ENCODE measurements at regions not wholly inside any gene's neighbourhood (a gene's known extent, or its start where the extent isn't known, plus 50 kb on each side); places are given as distances from the start of the nearest gene placed in this dataset.
A peak's percentile ranks its signal among the peaks of the same experiment; 100 is the strongest.
"Not testable (repeated sequence)": the region's sequence is repeated elsewhere in the genome, so short reads cannot be mapped to it uniquely, and the experiment has no call there.

- intact Hi-C loops (cut with DNase I); DNase-seq (ENCODE audit: low spot score): not testable (repeated sequence)
These were observed 689.3 kb downstream of the KCNJ18 start for GRCh38 chr17:22381589-22381988.

GRCh38 chr17:22383772-22384460, 691.6 kb downstream of the KCNJ18 start:
- intact Hi-C loops (cut with DNase I) = not testable (repeated sequence)

GRCh38 chr17:22384461-22384800, 692.1 kb downstream of the KCNJ18 start:
- intact Hi-C loops (cut with DNase I); DNase-seq (ENCODE audit: low spot score): not testable (repeated sequence)

More at GRCh38 chr17:22383772-22384460, 691.6 kb downstream of the KCNJ18 start:
- DNase-seq (ENCODE audit: low spot score) = not testable (repeated sequence)

- DNase-seq (ENCODE audit: low spot score); intact Hi-C loops (cut with DNase I): not testable (repeated sequence)
These were observed 706.1 kb downstream of the KCNJ18 start for GRCh38 chr17:22398446-22398845.

GRCh38 chr17:22399037-22399436, 706.7 kb downstream of the KCNJ18 start:
- intact Hi-C loops (cut with DNase I); DNase-seq (ENCODE audit: low spot score): not testable (repeated sequence)

- DNase-seq (ENCODE audit: low spot score); intact Hi-C loops (cut with DNase I): not testable (repeated sequence)
These were observed 712.8 kb downstream of the KCNJ18 start for GRCh38 chr17:22405080-22405479.

GRCh38 chr17:22409160-22409751, 716.9 kb downstream of the KCNJ18 start:
- peak; percentile 79 for DNase-seq (ENCODE audit: low spot score)
- intact Hi-C loops (cut with DNase I) = no loop called here

- intact Hi-C loops (cut with DNase I) = no loop called here
- DNase-seq (ENCODE audit: low spot score) = peak; percentile 57
These were observed 717.8 kb downstream of the KCNJ18 start for GRCh38 chr17:22410136-22410535.

- DNase-seq (ENCODE audit: low spot score) = peak; percentile 74
These were observed 719.0 kb downstream of the KCNJ18 start for GRCh38 chr17:22411185-22411784.

GRCh38 chr17:22435231-22435974, 743.1 kb downstream of the KCNJ18 start:
- intact Hi-C loops (cut with DNase I) = no loop called here
- DNase-seq (ENCODE audit: low spot score) = no peak

More at GRCh38 chr17:22411185-22411784, 719.0 kb downstream of the KCNJ18 start:
- intact Hi-C loops (cut with DNase I) = no loop called here

- intact Hi-C loops (cut with DNase I) = no loop called here
- DNase-seq (ENCODE audit: low spot score) = no peak
These were observed 749.5 kb downstream of the KCNJ18 start for GRCh38 chr17:22441776-22442175.

- DNase-seq (ENCODE audit: low spot score) = no peak
- intact Hi-C loops (cut with DNase I) = no loop called here
These were observed 750.7 kb downstream of the KCNJ18 start for GRCh38 chr17:22443061-22443460.

GRCh38 chr17:22453181-22453580, 760.9 kb downstream of the KCNJ18 start:
- intact Hi-C loops (cut with DNase I) = no loop called here
- DNase-seq (ENCODE audit: low spot score) = no peak

- intact Hi-C loops (cut with DNase I) = no loop called here
- no peak for DNase-seq (ENCODE audit: low spot score)
These were observed 762.0 kb downstream of the KCNJ18 start for GRCh38 chr17:22454070-22454999.

GRCh38 chr17:22459331-22459952, 767.1 kb downstream of the KCNJ18 start:
- intact Hi-C loops (cut with DNase I) = no loop called here
- no peak for DNase-seq (ENCODE audit: low spot score)

- intact Hi-C loops (cut with DNase I) = no loop called here
- DNase-seq (ENCODE audit: low spot score) = no peak
These were observed 767.6 kb downstream of the KCNJ18 start for GRCh38 chr17:22459953-22460350.

- no peak for DNase-seq (ENCODE audit: low spot score)
- intact Hi-C loops (cut with DNase I) = no loop called here
These were observed 768.2 kb downstream of the KCNJ18 start for GRCh38 chr17:22460461-22461063.

- intact Hi-C loops (cut with DNase I) = no loop called here
- no peak for DNase-seq (ENCODE audit: low spot score)
These were observed 769.3 kb downstream of the KCNJ18 start for GRCh38 chr17:22461460-22462145.

All from posterior vena cava (tissue), 2 donors.